ENCODE measurements at regions not wholly inside any gene's neighbourhood (a gene's known extent, or its start where the extent isn't known, plus 50 kb on each side); places are given as distances from the start of the nearest gene placed in this dataset.

GRCh38 chr3:178075344-178075743 is 460.9 kb upstream of the KCNMB2 start:
- H3K9ac ChIP-seq (replicated peaks in 1 of 4; ENCODE audit: extremely low read depth in 1 of 4, low read depth in 3 of 4, low read length in 3 of 4), result no peak overlapping the region
- H3K79me1 ChIP-seq (ENCODE audit: low read depth, low read length), result no peaks in the 10 kb centered on the region
- ChIA-PET POLR2A (ENCODE audit: partially characterized antibody) (no interaction called here), CTCF (ENCODE audit: partially characterized antibody) (interaction anchor here (1.3 kb wide), 1 partner anchor 16 kb away, joined by 3 read pairs; no protein-coding TSS in a partner anchor)
- no peak overlapping the region for H2BK120ac ChIP-seq (replicated peaks; ENCODE audit: low read depth, low read length)
- no peak overlapping the region for H3K4ac ChIP-seq (replicated peaks; ENCODE audit: insufficient read length, low read depth, low read length)
- no peak overlapping the region for H4K8ac ChIP-seq (ENCODE audit: extremely low read depth, insufficient read depth, low read length)
- FAIRE-seq (no peak), DNase-seq (ENCODE audit: low read depth in 1 of 2, low spot score in 2 of 2) (no peak)
- no peak overlapping the region for H2BK15ac ChIP-seq (ENCODE audit: low read length)
- no peak overlapping the region for H3K23ac ChIP-seq (ENCODE audit: insufficient read length)
- no peaks in the 10 kb centered on the region for H3K4me1 ChIP-seq (replicated peaks in 1 of 4; ENCODE audit: control insufficient read depth in 3 of 4, insufficient read depth in 4 of 4, low read length in 3 of 4)
- H4K20me1 ChIP-seq (replicated peaks in 1 of 2; ENCODE audit: control insufficient read depth in 1 of 2, insufficient read depth in 2 of 2, low read length in 2 of 2), result no peaks in the 10 kb centered on the region
- 96% methylated on average over 5 of the region's 5 CpGs; no CpG with 5 or more reads in 1 of the 2 experiments for WGBS, 2 experiments (ENCODE audit: extremely low coverage in 1 of 2, insufficient coverage in 1 of 2, insufficient read length in 1 of 2, insufficient replicate concordance in 2 of 2, low coverage in 1 of 2, low lambda C conversion rate in 2 of 2, missing lambda C conversion rate in 1 of 2)
- H3K18ac ChIP-seq (ENCODE audit: extremely low read depth, low read length), result no peak overlapping the region
- H2AK5ac ChIP-seq (ENCODE audit: low read depth, low read length), result no peak overlapping the region
- H2AFZ ChIP-seq (ENCODE audit: low read length), result no peak overlapping the region
- peaks cover 0 to 3% of the 10 kb centered on the region in 2 experiments; a peak in 1 of 4 replicates for H3K9me3 ChIP-seq (ENCODE audit: insufficient read depth in 2 of 2, low read depth in 1 of 2, low read length in 1 of 2)
- H3K23me2 ChIP-seq (ENCODE audit: low read depth, low read length), result no peaks in the 10 kb centered on the region
- H4K5ac ChIP-seq (ENCODE audit: insufficient read length, low read depth, low read length), result no peak overlapping the region
- H3K4me2 ChIP-seq (ENCODE audit: insufficient read depth in 1 of 2, low read depth in 2 of 2, low read length in 2 of 2), result no peak overlapping the region
- no peak overlapping the region for H2BK12ac ChIP-seq (ENCODE audit: low read depth, low read length)
- no peak overlapping the region for H3K4me3 ChIP-seq (ENCODE audit: extremely low read depth in 1 of 4, insufficient read depth in 2 of 4, low read depth in 3 of 4, low read length in 4 of 4)
- no peak overlapping the region for H4K91ac ChIP-seq (replicated peaks; ENCODE audit: insufficient read length, low read length)
- no peaks in the 10 kb centered on the region for H3K27me3 ChIP-seq (replicated peaks in 1 of 4; ENCODE audit: control insufficient read depth in 3 of 4, extremely low read depth in 1 of 4, insufficient read depth in 3 of 4, low read length in 3 of 4)
- H3K27ac ChIP-seq (ENCODE audit: low read depth, low read length), result no peak overlapping the region
- H3K56ac ChIP-seq (replicated peaks; ENCODE audit: insufficient read length, low read depth, low read length), result no peak overlapping the region
- no peak overlapping the region for H2BK20ac ChIP-seq (ENCODE audit: low read length)
- no peak overlapping the region for H2BK5ac ChIP-seq (ENCODE audit: low read depth, low read length)
- no peak overlapping the region for H3K14ac ChIP-seq (ENCODE audit: insufficient read length)
- no peaks in the 10 kb centered on the region for H3K79me2 ChIP-seq (ENCODE audit: control insufficient read depth in 1 of 2, insufficient read depth in 2 of 2, low read length in 2 of 2)
- no peaks in the 10 kb centered on the region for H3K36me3 ChIP-seq (ENCODE audit: control insufficient read depth in 2 of 4, insufficient read depth in 4 of 4, low read length in 3 of 4)
- TF ChIP-seq, protein P1, sequence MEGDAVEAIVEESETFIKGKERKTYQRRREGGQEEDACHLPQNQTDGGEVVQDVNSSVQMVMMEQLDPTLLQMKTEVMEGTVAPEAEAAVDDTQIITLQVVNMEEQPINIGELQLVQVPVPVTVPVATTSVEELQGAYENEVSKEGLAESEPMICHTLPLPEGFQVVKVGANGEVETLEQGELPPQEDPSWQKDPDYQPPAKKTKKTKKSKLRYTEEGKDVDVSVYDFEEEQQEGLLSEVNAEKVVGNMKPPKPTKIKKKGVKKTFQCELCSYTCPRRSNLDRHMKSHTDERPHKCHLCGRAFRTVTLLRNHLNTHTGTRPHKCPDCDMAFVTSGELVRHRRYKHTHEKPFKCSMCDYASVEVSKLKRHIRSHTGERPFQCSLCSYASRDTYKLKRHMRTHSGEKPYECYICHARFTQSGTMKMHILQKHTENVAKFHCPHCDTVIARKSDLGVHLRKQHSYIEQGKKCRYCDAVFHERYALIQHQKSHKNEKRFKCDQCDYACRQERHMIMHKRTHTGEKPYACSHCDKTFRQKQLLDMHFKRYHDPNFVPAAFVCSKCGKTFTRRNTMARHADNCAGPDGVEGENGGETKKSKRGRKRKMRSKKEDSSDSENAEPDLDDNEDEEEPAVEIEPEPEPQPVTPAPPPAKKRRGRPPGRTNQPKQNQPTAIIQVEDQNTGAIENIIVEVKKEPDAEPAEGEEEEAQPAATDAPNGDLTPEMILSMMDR (IDR thresholded peaks at IDR 0.05; ENCODE audit: control extremely low read depth in 1 of 3, insufficient read depth in 1 of 3, low read depth in 1 of 3, low read length in 3 of 3), result no peak
- TF ChIP-seq PHF8 (conservative IDR thresholded peaks at IDR 0.05; ENCODE audit: low read depth, low read length) (no peak), BACH1 (IDR thresholded peaks at IDR 0.05; ENCODE audit: low read length) (no peak), RFX5 (IDR thresholded peaks at IDR 0.05; ENCODE audit: borderline replicate concordance, low read depth, low read length) (no peak), ZNF274 (IDR thresholded peaks at IDR 0.05; ENCODE audit: borderline replicate concordance, extremely low read depth, low read length) (no peak), CEBPB (IDR thresholded peaks at IDR 0.05; ENCODE audit: low read depth, low read length) (no peak), HDAC2 (IDR thresholded peaks at IDR 0.05; ENCODE audit: borderline replicate concordance in 1 of 2, low read depth in 2 of 2, low read length in 2 of 2) (no peak), NANOG (IDR thresholded peaks at IDR 0.05; ENCODE audit: insufficient read depth, low read depth, low read length, poor library complexity, severe bottlenecking) (no peak), POLR2AphosphoS5 (IDR thresholded peaks at IDR 0.05; ENCODE audit: low read depth, low read length) (no peak)
